Bone marrow (tissue), 2 donors: ENCODE measurements at regions not wholly inside any gene's neighbourhood (a gene's known extent, or its start where the extent isn't known, plus 50 kb on each side); places are given as distances from the start of the nearest gene placed in this dataset.
"Not testable (repeated sequence)": the region's sequence is repeated elsewhere in the genome, so short reads cannot be mapped to it uniquely, and the experiment has no call there.

Experiments used
- DNase-seq, 2 donors: peaks; one replicate each; lab custom pipeline; 2025; lab: John Stamatoyannopoulos, UW

DNA sequence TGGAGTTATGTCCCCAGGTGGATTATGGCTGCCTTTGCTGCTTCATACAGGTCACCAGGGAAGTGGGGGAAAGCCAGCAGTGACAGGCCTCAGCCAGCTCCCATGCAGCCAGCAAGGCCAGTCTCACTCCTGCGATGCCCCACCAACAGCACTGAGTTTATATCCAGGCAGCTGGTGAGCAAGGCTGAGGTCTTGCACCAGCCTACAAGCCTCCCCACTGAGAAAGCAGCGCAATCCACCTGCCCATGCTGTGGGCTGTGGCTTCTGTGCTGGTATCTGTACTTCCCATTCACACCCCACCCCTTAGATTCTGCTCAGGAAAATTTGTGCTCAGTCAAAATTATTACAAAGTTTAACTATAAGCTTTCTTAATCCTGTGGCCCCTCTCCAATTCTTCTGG lies 153.5 kb downstream of the HHIP start:
- no peak for DNase-seq

- DNase-seq = no peak
Observed at GRCh38 chr4:144801731-144802130, 155.8 kb downstream of the HHIP start.

DNA sequence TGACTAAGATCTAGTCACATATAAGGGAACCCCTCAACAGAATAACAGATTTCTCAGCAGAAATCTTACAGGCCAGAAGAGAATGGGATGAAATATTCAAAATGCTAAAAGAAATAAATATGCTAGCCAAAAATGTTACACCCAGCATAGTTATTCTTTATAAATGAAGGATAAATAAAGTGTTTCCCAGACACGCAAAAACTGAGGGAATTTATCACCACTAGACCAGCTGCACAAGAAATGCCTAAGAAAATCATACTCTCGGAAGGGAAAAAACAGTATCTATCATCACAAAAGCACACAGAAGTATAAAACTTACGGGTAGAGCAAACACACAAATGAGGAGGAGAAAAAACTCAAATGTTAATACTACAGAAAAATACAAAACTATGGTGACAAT lies 162.1 kb downstream of the HHIP start:
- DNase-seq = no peak

GRCh38 chr4:144809056-144809640 lies 163.2 kb downstream of the HHIP start:
- DNase-seq = no peak

GRCh38 chr4:144816668-144817067 lies 170.7 kb downstream of the HHIP start:
- no peak for DNase-seq

- no peak for DNase-seq
Observed at GRCh38 chr4:144817081-144817480, 171.1 kb downstream of the HHIP start.

DNA sequence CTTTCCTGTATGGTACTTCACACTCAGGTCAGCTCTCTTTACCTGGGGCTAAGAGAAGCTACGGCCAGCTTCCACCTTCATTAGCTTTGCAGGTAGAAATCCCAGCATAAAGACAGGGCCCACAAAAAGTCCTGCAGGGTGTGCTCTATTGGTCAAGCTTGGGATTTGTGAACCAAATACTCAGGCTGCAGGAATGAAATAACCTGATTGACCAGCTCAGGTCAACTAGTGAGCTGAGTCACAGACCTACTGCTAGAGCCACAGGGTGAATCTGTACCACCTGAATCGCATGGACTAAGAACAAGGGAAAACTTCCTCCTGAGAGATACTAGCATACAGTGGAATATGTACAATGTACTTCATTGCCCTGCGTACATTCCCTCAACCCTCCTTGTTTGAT lies 172.2 kb downstream of the HHIP start:
- DNase-seq = no peak

GRCh38 chr4:144819591-144819990 lies 173.6 kb downstream of the HHIP start:
- DNase-seq = no peak

DNA sequence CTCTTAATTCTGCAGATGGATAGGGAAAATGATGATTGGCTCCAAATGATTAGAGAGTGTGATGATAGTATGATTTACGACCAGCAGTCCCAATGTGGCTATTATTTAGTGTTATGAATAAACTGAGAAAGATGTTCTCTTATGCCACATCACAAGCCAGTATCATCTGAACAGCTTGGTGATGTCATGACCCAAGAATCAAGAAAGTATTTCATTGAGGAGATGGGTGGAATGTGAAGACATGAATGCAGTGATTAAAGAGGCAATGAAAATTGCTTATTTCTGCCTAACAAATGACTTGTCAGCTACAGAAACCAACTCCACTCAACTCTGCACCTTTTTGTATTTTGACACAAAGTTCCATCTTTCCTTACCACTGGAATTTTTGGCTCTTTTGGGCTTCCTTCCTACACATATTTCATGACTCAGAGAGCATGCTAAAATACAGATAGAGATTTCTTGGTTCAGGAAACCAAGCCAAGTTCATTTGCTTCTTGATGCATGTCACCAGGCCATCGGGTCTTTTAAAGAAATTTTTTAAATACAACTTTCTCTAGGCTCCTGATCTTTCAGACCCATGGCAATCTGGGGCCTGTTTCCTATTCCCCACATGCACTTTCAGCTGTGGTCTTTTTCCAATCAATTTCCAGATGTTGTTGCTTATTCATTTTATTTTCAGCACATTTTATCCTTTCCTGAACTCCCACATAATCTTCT lies 174.2 kb downstream of the HHIP start:
- no peak for DNase-seq

DNA sequence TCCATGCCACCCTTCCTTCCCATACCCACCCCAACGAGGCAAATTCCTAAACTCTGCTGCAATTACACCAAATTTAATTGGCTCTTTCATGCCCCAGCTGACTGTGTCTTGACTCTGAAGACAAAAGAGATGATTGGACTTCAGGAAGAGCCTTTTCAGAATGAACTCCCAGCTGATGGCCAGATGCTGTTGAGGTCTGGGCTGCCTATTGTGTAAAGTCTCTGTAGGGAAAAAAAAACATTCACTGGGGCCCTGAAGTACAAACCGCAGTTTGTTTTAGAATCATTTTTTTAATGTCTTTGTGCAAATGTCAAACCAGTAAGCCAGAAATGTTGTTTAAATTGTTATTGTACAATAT lies 174.8 kb downstream of the HHIP start:
- no peak for DNase-seq

DNA sequence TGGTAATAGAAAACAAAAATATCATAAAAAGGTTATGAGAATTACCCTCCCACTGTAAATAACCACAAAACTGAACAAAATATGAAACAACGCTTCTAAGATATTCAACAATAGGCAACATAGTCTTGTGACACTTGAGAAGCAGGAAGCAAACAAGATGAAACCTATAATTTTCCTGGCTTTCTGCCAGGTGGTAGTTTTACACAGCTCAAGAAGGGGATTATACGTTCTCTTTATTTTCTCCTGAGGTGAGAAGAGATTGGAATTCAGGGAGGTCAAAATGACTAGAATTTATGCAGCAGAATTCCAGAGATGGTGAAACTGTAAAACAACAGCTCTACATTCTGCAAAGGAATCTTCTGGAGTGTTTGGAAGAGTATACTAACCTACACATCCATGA lies 186.0 kb downstream of the HHIP start:
- DNase-seq = no peak

DNA sequence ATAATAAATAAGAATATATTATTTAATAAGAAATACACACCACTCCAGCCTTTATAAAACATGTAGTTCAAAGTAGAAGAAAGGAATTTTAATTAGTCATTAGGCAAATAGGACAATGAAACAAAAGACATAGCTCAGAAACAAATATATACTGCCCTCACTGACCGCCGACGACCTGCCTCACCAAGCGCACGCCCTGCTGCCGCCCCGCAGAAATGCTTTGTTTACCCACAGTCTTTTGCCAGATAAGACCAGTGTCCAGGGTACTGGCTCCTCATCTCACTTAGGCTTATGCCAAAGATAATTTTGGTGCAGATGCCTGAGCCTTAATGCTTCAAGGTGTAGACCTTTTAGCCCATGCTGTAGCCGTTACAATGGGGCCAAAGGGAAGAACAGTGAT lies 199.5 kb downstream of the HHIP start:
- DNase-seq = no peak

- no peak for DNase-seq
Observed at GRCh38 chr4:144851948-144852347, 206.0 kb downstream of the HHIP start.

DNA sequence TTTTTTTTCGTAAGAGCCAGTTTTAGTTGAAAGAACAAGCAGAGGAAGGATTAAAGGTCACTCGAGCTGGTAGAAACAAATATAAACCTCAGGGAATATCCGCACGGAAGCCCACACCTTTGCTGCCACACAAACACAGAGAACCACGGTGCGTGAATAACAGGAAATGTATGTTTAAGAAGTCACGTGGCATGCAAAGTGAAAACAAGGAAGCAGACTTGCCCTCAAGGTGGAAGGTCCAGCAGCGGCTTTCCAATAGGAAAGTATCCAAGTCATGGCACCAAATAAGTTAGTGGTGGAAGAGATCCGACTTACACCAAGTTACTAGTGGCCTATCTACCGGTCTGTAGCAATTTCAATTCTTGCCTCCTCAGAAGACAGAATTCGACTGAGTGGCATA lies 215.5 kb downstream of the HHIP start:
- DNase-seq = no peak

- DNase-seq = no peak
Observed at GRCh38 chr4:144862210-144862609, 216.3 kb downstream of the HHIP start.

GRCh38 chr4:144864891-144865290 lies 218.9 kb downstream of the HHIP start:
- not testable (repeated sequence) for DNase-seq

DNA sequence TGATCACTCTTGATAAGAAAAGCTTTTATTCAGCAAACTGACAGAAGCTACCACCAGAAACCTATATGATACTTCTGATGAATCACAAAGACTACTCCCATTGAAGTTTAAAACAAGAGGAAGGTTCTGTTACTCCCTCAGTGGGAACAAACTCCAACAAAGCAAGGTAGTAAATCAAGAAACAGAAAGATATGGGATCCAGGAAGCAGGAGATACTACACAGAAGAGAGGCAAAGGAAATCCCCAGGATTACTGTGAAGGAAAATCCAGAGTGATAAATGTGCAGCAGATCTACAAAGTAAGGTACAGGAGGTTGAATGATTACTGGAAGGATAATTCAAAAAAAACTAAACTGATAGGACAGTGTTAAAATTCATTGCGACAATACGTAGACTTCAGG lies 222.4 kb downstream of the HHIP start:
- DNase-seq = no peak

DNA sequence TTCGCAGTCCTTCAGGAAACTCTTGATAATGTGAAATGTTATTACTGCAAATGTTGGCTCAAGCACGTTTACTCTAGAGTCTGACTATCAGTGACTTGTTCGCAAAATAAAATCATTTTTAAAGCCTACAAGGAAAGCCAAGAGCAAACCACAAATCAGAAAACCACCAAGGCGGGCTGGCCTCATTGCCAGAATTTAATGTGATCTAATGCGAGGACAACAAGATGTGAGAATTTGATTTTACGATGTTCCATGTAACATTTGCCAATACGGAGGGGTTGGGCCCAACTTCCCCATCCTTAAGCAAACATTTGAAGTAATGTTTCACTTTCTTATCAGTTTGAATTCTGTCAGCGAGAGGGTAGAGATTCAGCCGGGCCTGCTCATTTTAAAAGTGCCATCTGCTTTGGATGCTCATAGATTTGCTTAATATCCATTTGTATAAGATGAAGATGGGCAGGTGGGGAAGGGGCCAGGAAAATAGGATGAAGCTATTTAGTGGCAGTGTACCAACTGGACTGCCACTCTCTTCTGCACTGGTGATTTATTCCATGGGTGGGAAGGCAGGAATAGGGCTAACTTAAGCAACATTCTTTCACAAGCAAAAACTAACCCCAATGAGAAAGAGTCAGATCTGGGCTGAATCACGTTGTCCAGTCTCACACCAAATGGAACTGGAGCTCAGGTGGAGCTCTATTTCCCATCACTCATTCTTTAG lies 225.3 kb downstream of the ANAPC10 start:
- no peak for DNase-seq

- no peak for DNase-seq
Observed at GRCh38 chr4:144873226-144873990, 224.6 kb downstream of the ANAPC10 start.

DNA sequence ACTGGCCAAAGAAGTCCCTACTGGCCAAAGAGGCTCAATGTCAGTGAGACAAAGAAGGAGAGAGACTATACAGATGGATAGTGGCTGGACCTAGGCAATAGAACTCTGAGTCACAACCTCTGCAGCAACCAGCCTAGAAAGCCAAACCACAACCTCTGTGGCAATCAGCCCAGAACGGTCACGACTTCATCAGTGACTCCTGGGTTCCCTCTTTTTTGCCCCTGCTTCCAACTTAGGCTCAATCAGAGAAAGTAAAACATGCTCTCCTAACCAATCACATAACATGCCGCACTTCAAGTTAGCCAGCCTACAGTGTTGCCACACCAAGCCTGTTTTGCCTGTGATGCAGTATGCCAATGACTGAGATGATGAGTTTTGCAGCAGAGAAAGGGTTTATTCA lies 203.4 kb downstream of the ANAPC10 start:
- peak; percentile 9 to 54 for DNase-seq

GRCh38 chr4:144899393-144899792 lies 198.6 kb downstream of the ANAPC10 start:
- DNase-seq = no peak

DNA sequence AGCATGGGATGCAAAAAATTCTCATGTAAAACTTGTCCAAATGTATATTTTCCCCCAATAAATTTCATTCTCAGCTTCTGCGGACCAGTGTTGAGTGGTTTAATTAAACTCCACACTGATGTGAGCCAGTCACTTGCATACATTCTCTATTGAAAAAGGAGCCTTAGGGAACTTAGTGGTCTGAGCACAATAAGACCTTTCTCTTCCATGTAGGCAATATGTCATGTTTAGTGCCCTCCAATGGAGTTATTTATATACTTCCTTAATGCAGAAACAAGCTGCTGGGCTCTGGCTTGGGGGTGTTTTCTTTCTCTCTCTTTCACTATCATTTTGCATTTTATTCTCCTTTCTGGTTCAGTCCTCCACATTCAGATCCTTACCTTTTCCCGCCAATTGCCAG lies 196.9 kb downstream of the ANAPC10 start:
- DNase-seq = peak in 1 of 2 donors; percentile 12

DNA sequence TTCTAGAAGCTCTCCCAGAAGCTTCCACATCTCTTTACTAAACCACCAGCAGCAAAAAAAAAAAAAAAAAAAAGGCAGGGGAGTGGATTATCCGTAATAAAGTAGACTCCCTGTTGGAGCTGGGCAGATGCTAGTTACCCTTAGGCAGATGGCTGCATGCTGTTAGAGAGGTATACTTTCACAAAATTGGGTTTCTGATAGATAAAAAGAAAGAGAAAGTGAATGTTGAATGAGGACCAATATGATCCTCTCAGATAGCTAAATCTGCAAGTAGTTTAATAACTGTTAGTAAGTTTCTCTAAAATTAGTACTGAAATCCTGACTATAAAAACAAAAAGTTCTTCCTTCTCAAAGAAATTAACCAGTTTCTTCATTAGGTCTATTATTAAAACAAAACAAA lies 195.4 kb downstream of the ANAPC10 start:
- DNase-seq = no peak
